Stimulated activated CD8-positive, alpha-beta memory T cell treated with anti-CD3 and anti-CD28 coated beads, Interleukin-15, amount 100 ng/mL, for 48 hours (primary cell): ENCODE measurements at regions not wholly inside any gene's neighbourhood (a gene's known extent, or its start where the extent isn't known, plus 50 kb on each side); places are given as distances from the start of the nearest gene placed in this dataset.
"Not testable (repeated sequence)": the region's sequence is repeated elsewhere in the genome, so short reads cannot be mapped to it uniquely, and the experiment has no call there.

Experiments
- DNase-seq, 2 donors: peaks; one replicate each; pipeline ENCODE4 v3.0.0-alpha.2; 2020; ENCODE audit warnings: low read depth in 2 of 2

DNA sequence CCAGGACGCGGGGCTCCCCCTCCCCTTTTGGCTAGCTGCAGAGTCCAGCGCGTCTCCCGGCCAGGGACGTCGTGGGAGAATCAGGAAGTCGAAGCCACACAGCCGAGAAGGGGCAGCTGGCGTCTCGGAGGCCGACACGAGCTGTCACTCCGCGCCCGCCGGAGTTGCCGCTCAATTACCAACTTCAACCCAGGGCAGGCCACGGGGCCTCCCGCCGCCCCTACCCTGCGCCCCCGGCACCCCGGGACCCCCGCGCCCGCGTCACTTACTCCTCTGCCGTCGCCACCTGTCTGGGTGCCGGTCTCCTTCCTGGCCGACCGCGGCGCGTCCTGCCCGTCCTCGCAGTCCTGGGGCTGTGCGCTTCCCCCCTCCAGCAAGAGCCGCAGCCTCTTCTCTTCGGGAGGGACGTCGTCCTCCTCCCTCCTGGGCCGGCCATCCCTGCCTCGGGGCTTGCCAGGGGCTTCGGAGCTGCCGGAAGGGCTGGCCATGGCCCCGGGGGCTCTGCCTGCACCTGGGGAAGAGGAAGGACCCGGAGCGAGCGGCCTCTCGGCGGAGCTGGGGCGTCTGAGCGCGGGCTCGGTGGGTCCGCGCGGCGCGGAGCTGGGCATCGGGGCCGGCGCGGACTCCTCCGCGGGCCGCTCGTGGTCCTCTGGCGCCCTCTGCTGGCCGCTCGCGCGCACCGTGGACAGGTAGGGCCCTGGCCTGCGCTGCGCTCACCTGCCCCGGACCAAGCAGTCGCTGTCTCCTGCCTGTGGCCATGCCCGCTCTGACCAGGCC lies 65.6 kb upstream of the CLEC6A start:
- DNase-seq: peak in 1 of 2 donors; percentile 36

DNA sequence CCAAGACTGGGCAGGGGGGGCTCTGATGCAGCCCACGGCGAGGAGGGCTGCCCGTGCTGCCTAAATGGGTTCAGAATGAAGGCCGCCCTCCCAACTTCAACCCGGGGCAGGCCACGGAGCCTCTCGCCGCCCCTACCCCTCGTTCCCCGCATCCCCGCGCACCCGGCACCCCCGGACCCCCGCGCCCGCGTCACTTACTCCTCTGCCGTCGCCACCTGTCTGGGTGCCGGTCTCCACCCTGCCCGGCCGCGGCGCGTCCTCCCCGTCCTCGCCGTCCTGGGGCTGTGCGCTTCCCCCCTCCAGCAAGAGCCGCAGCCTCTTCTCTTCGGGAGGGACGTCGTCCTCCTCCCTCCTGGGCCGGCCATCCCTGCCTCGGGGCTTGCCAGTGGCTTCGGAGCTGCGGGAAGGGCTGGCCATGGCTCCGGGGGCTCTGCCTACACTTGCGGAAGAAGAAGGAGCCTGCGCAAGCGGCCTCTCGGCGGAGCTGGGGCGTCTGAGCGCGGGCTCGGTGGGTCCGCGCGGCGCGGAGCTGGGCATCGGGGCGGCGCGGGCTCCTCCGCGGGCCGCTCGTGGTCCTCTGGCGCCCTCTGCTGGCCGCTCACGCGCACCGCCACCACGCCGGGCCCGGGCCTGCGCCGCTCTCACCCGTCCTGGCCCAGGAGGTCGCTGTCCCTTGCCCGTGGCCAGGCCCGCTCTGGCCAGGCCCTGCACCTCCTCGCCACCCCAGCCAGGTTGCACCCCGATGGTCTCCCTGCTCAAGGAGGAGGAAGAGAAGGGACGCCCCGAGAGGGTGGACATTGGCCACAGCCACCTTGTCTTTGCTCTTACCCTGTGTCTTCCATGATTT lies 59.3 kb upstream of the CLEC6A start:
- DNase-seq: peak; percentile 32 to 40

DNA sequence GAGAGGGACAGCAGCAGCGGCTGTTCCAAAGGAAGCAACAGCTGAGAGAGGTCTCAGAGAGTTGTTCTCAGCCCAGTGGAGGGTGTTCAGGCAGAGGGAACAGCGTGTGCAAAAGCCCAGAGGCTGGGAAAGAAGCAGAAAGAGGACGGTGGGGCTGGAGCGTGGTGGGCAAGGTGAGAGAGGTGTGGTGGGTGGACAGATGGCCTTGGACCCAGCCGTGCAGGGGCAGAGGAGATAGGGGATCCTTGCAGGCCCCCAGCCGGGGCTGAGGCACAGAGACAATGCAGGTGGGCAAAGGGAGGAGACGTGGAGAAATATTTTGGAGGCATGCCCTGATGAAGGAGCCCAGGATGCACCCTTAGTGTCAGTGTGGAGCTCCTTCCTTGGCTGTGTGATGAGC lies 58.4 kb upstream of the CLEC6A start:
- not testable (repeated sequence) for DNase-seq

GRCh38 chr12:8399496-8400034 lies 56.2 kb upstream of the CLEC6A start:
- DNase-seq: not testable (repeated sequence)

- not testable (repeated sequence) for DNase-seq
Measured at GRCh38 chr12:8403834-8404233, 51.9 kb upstream of the CLEC6A start.

GRCh38 chr12:8404341-8404740 lies 51.4 kb upstream of the CLEC6A start:
- not testable (repeated sequence) for DNase-seq
